K562 (cell line): ENCODE measurements at regions not wholly inside any gene's neighbourhood (a gene's known extent, or its start where the extent isn't known, plus 50 kb on each side); places are given as distances from the start of the nearest gene placed in this dataset.

Source experiments
- ATAC-seq: fragments of 200-7000 bp; cut with Tn5 transposase; 3 replicates; pipeline ENCODE4 v1.9.1; 2020; ENCODE audit warnings: moderate library complexity
- BruUV-seq: library from RNA; stranded (reverse); fragments of 400-500 nt; replicated peaks from 2 replicates; lab custom pipeline; 2021; lab: Mats Ljungman, UMichigan
- CTCF ChIA-PET: fragments of 300-600 bp; formaldehyde crosslinking; extraction: SDS; loops from one replicate; lab custom pipeline; 2021; ENCODE audit warnings: low intra/inter-chr PET ratio; lab: Yijun Ruan, JAX
- POLR2A ChIA-PET: fragments of 300-600, 350-650 bp; sonication (Branson Sonifier 250); formaldehyde crosslinking; extraction: SDS; loops from one replicate; lab custom pipeline; 2021; ENCODE audit warnings: antibody characterized with exemption, inconsistent platforms; lab: Yijun Ruan, JAX
- DNase-seq, 4 experiments: peaks; one replicate each; pipeline versions ENCODE4 v3.0.0 to v3.0.0-alpha.2; 2011 to 2018; ENCODE audit warnings: low spot score in 3 of 4, mixed read lengths in 3 of 4; ENCODE audit errors: extremely low read depth in 1 of 4
- FAIRE-seq: peaks from 2 replicates; lab custom pipeline; 2011; peaks lifted over from hg19 to GRCh38; lab: Jason Lieb, UNC
- H2AFZ ChIP-seq: 2 replicates; pipeline ENCODE4 v1.6.0; 2011; ENCODE audit warnings: low read depth, low read length, control low read depth, inconsistent platforms
- H3K27ac ChIP-seq: fragments of 200-600 bp; 3 replicates; pipeline ENCODE4 v1.8.0; 2011; ENCODE audit warnings: low read depth, mild to moderate bottlenecking, control low read depth, inconsistent platforms, low read length, moderate library complexity, mixed read lengths; ENCODE audit errors: extremely low read depth
- H3K27me3 ChIP-seq, 2 experiments: fragments of 300-600 bp in 1 of 2; 2 replicates in 1 of 2; 3 replicates in 1 of 2; pipeline versions ENCODE4 v1.6.0 to v1.8.0; 2011; ENCODE audit warnings: inconsistent platforms in 2 of 2, low read length in 2 of 2, mild to moderate bottlenecking in 1 of 2, mixed read lengths in 1 of 2, moderate library complexity in 1 of 2; ENCODE audit not compliant: control insufficient read depth in 2 of 2, insufficient read depth in 2 of 2
- H3K36me3 ChIP-seq: fragments of 300-600 bp; 3 replicates; pipeline ENCODE4 v1.8.0; 2011; ENCODE audit warnings: mild to moderate bottlenecking, low read length, inconsistent platforms; ENCODE audit not compliant: control insufficient read depth, insufficient read depth
- H3K4me1 ChIP-seq, 2 experiments: fragments of 200-600 bp in 1 of 2; replicated peaks in 1 of 2; 2 replicates in 1 of 2; 3 replicates in 1 of 2; pipeline versions ENCODE4 v1.5.1 to v1.8.0; 2011; ENCODE audit warnings: inconsistent platforms in 2 of 2, low read length in 2 of 2, mild to moderate bottlenecking in 1 of 2, mixed read lengths in 1 of 2, moderate library complexity in 1 of 2; ENCODE audit not compliant: control insufficient read depth in 2 of 2, insufficient read depth in 2 of 2
- H3K4me2 ChIP-seq: 2 replicates; pipeline ENCODE4 v1.6.1; 2011; ENCODE audit warnings: low read length, control low read depth, inconsistent platforms, mixed read lengths; ENCODE audit not compliant: insufficient read depth
- H3K4me3 ChIP-seq: fragments of 200-600 bp; sonication (generic), shearing (Covaris generic); 2 replicates; pipeline ENCODE4 v1.5.1; 2016; ENCODE audit warnings: control low read depth, inconsistent platforms
- H3K79me2 ChIP-seq: fragments of 200-600 bp; 3 replicates; pipeline ENCODE4 v1.8.0; 2011; ENCODE audit warnings: low read length, inconsistent platforms; ENCODE audit not compliant: control insufficient read depth, insufficient read depth
- H3K9ac ChIP-seq, 2 experiments: 2 replicates each; pipeline versions ENCODE4 v1.6.0 to v1.6.1; 2011; ENCODE audit warnings: low read depth in 2 of 2, low read length in 2 of 2, control low read depth in 1 of 2, inconsistent platforms in 1 of 2, mild to moderate bottlenecking in 1 of 2, mixed read lengths in 1 of 2; ENCODE audit not compliant: insufficient read depth in 1 of 2
- H3K9me1 ChIP-seq: one replicate; pipeline ENCODE4 v1.6.0; 2011; ENCODE audit warnings: inconsistent platforms, mild to moderate bottlenecking, low read length, moderate library complexity; ENCODE audit not compliant: control insufficient read depth, insufficient read depth
- H3K9me3 ChIP-seq: replicated peaks from 2 replicates; pipeline ENCODE4 v1.5.1; 2011; ENCODE audit warnings: low read depth, low read length, inconsistent platforms; ENCODE audit not compliant: control insufficient read depth, insufficient read depth
- H4K20me1 ChIP-seq: replicated peaks from 2 replicates; pipeline ENCODE4 v1.6.1; 2011; ENCODE audit warnings: low read length, inconsistent platforms, mixed read lengths; ENCODE audit not compliant: control insufficient read depth, insufficient read depth
- ELF2 ChIP-seq: fragments of 250-450 bp; sonication (Bioruptor Pico); IDR thresholded peaks from 2 replicates; pipeline ENCODE4 v1.5.0; 2021; ENCODE audit warnings: mild to moderate bottlenecking
- MAFK ChIP-seq: IDR thresholded peaks from 2 replicates; pipeline ENCODE4 v1.6.1; 2011; ENCODE audit warnings: low read length, improper control_type of control experiment
- NELFE ChIP-seq: IDR thresholded peaks from 2 replicates; pipeline ENCODE4 v1.6.1; 2011; ENCODE audit warnings: mild to moderate bottlenecking; ENCODE audit not compliant: insufficient read depth, insufficient read length
- NEUROD1 ChIP-seq: fragments of 150-350 bp; IDR thresholded peaks from 2 replicates; pipeline ENCODE4 v1.6.1; 2014; ENCODE audit warnings: borderline replicate concordance, low read length, low read depth; ENCODE audit not compliant: partially characterized antibody
- NR2C1 ChIP-seq, 2 experiments: fragments of 450-650 bp; IDR thresholded peaks; 2 replicates each; pipeline ENCODE4 v1.6.1; 2017; ENCODE audit warnings: mild to moderate bottlenecking in 2 of 2, antibody characterized with exemption in 1 of 2, inconsistent platforms in 1 of 2, missing compliant biosample characterization in 1 of 2, missing genetic modification characterization in 1 of 2
- PHF20 ChIP-seq: fragments of 450-650 bp; IDR thresholded peaks from 2 replicates; pipeline ENCODE4 v1.6.1; 2018; ENCODE audit not compliant: partially characterized antibody
- RBFOX2 ChIP-seq: fragments of 200-400 bp; formaldehyde crosslinking; IDR thresholded peaks from 2 replicates; pipeline ENCODE4 v1.6.1; 2017; ENCODE audit warnings: low read depth, mild to moderate bottlenecking, low read length, moderate library complexity
- TGIF2 ChIP-seq: sonication (generic); formaldehyde crosslinking; IDR thresholded peaks from 2 replicates; pipeline ENCODE4 v1.8.1; 2022; ENCODE audit warnings: mild to moderate bottlenecking, missing genetic modification reagents, moderate library complexity
- TOE1 ChIP-seq, 2 experiments: fragments of 450-650 bp in 1 of 2; sonication (generic) in 1 of 2; formaldehyde crosslinking in 1 of 2; IDR thresholded peaks; 2 replicates each; pipeline versions ENCODE4 v1.7.1 to v1.8.0; 2016 to 2022; ENCODE audit warnings: borderline replicate concordance in 2 of 2, mild to moderate bottlenecking in 2 of 2, antibody characterized with exemption in 1 of 2, inconsistent platforms in 1 of 2, low read depth in 1 of 2, missing genetic modification reagents in 1 of 2, moderate library complexity in 1 of 2
- TRIM28 ChIP-seq: fragments of 450-650 bp; IDR thresholded peaks from 2 replicates; pipeline ENCODE4 v1.6.1; 2017
- XRCC5 ChIP-seq: fragments of 200-400 bp; formaldehyde crosslinking; IDR thresholded peaks from 2 replicates; pipeline ENCODE4 v1.6.1; 2017; ENCODE audit warnings: low read depth, mild to moderate bottlenecking, low read length
- ZBTB8A ChIP-seq: fragments of 450-650 bp; IDR thresholded peaks from 2 replicates; pipeline ENCODE4 v1.6.1; 2018; ENCODE audit warnings: mild to moderate bottlenecking, moderate library complexity; ENCODE audit not compliant: partially characterized antibody
- ZC3H8 ChIP-seq: fragments of 450-650 bp; IDR thresholded peaks from 2 replicates; pipeline ENCODE4 v1.6.1; 2017
- ZNF3 ChIP-seq: fragments of 250-450 bp; sonication (Bioruptor Pico); IDR thresholded peaks from 2 replicates; pipeline ENCODE4 v1.5.0; 2021; ENCODE audit warnings: mild to moderate bottlenecking, moderate library complexity
- ZNF586 ChIP-seq: fragments of 450-650 bp; formaldehyde crosslinking; conservative IDR thresholded peaks from 2 replicates; pipeline ENCODE4 v1.4.0; 2020; ENCODE audit warnings: mild to moderate bottlenecking, moderate library complexity
- WGBS: fragments of 100-300 bp; shearing (Covaris generic); methylation state at CpG from one replicate; pipeline ENCODE4 v1.1.6; 2016; ENCODE audit warnings: low coverage, mixed read lengths; ENCODE audit not compliant: insufficient coverage; ENCODE audit errors: missing lambda C conversion rate; 5-methylcytosine and 5-hydroxymethylcytosine counted together
- in situ Hi-C: fragments of 300-500 bp; cut with MboI; formaldehyde crosslinking; loops from 4 replicates; pipeline ENCODE4 v1.15.0; 2018; ENCODE audit warnings: inconsistent platforms, mixed read lengths
- intact Hi-C: fragments of 100-400 bp; cut with micrococcal nuclease; formaldehyde crosslinking; loops from 2 replicates; pipeline ENCODE4 v1.14.2; 2022
- TF ChIP-seq, protein P1 (sequence below): sonication (generic); formaldehyde crosslinking; IDR thresholded peaks from 2 replicates; pipeline ENCODE4 v1.8.0; 2022; ENCODE audit warnings: mild to moderate bottlenecking, low read depth, missing genetic modification reagents
- TF ChIP-seq, protein P2 (sequence below): sonication (generic); formaldehyde crosslinking; IDR thresholded peaks from 2 replicates; pipeline ENCODE4 v1.4.0; 2020; ENCODE audit warnings: mild to moderate bottlenecking, missing genetic modification reagents
- TF ChIP-seq, protein P3 (sequence below): sonication (generic); formaldehyde crosslinking; IDR thresholded peaks from 2 replicates; pipeline ENCODE4 v1.8.0; 2022; ENCODE audit warnings: missing genetic modification reagents, mild to moderate bottlenecking, moderate library complexity, borderline replicate concordance

DNA sequence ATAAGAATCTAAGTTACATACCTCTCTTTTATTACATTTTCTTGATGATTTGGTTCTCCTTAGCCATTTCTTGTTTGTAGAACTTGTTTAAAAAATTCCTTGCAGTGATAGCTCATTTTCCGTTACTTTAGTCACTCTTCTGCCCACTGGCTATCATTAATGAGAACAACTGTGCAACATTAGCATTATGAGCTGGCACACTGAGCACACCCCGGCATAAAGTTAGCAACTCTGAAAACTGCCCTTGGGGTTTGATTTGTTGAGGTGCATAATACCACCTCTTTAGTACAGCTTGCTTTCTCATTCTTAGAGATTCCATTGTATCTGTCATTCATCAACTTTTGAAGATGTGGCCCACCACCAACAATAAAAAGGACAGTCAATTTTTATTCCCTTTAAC, 87.6 kb upstream of the ADCY1 start:
- in situ Hi-C loops: no loop called here
- Histone ChIP-seq H3K27me3 (no peaks in the 10 kb centered on the region), H3K4me2 (no peak overlapping the region), H3K9ac (no peak overlapping the region), H3K9me3 (no peaks in the 10 kb centered on the region), H3K9me1 (no peaks in the 10 kb centered on the region), H3K4me1 (no peaks in the 10 kb centered on the region), H3K27ac (no peak overlapping the region), H3K4me3 (no peak overlapping the region), H3K79me2 (no peaks in the 10 kb centered on the region), H2AFZ (no peak overlapping the region), H4K20me1 (no peaks in the 10 kb centered on the region), H3K36me3 (no peaks in the 10 kb centered on the region)
- no peak for DNase-seq
- WGBS: 0% methylated on average over 2 of the region's 2 CpGs
- intact Hi-C loops: no loop called here
- BruUV-seq: no TSS peak
- CTCF ChIA-PET: no interaction called here
- no peak for FAIRE-seq
- ATAC-seq: no peak
- POLR2A ChIA-PET: no interaction called here
- TF ChIP-seq TGIF2 (CRISPR knock-in tag): no peak
- no peak for TF ChIP-seq NEUROD1
- no peak for TF ChIP-seq TOE1 (IDR thresholded peaks at IDR 0.05; ENCODE audit: borderline replicate concordance)
- TF ChIP-seq TOE1 (CRISPR knock-in tag; IDR thresholded peaks at IDR 0.05; ENCODE audit: borderline replicate concordance, low read depth): no peak
- TF ChIP-seq NELFE: no peak
- no peak for TF ChIP-seq NR2C1 (IDR thresholded peaks at IDR 0.05)
- no peak for TF ChIP-seq NR2C1 (tag; IDR thresholded peaks at IDR 0.05)
- TF ChIP-seq, protein P1, sequence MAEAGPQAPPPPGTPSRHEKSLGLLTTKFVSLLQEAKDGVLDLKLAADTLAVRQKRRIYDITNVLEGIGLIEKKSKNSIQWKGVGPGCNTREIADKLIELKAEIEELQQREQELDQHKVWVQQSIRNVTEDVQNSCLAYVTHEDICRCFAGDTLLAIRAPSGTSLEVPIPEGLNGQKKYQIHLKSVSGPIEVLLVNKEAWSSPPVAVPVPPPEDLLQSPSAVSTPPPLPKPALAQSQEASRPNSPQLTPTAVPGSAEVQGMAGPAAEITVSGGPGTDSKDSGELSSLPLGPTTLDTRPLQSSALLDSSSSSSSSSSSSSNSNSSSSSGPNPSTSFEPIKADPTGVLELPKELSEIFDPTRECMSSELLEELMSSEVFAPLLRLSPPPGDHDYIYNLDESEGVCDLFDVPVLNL (CRISPR knock-in tag): no peak
- TF ChIP-seq PHF20: no peak
- no peak for TF ChIP-seq MAFK
- no peak for TF ChIP-seq ZBTB8A
- TF ChIP-seq ZNF3 (CRISPR knock-in tag): no peak
- TF ChIP-seq, protein P2, sequence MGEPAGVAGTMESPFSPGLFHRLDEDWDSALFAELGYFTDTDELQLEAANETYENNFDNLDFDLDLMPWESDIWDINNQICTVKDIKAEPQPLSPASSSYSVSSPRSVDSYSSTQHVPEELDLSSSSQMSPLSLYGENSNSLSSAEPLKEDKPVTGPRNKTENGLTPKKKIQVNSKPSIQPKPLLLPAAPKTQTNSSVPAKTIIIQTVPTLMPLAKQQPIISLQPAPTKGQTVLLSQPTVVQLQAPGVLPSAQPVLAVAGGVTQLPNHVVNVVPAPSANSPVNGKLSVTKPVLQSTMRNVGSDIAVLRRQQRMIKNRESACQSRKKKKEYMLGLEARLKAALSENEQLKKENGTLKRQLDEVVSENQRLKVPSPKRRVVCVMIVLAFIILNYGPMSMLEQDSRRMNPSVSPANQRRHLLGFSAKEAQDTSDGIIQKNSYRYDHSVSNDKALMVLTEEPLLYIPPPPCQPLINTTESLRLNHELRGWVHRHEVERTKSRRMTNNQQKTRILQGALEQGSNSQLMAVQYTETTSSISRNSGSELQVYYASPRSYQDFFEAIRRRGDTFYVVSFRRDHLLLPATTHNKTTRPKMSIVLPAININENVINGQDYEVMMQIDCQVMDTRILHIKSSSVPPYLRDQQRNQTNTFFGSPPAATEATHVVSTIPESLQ (CRISPR knock-in tag): no peak
- TF ChIP-seq RBFOX2: no peak
- TF ChIP-seq ZC3H8: no peak
- no peak for TF ChIP-seq ELF2 (CRISPR knock-in tag)
- no peak for TF ChIP-seq ZNF586 (CRISPR knock-in tag)
- TF ChIP-seq XRCC5: no peak
- TF ChIP-seq, protein P3, sequence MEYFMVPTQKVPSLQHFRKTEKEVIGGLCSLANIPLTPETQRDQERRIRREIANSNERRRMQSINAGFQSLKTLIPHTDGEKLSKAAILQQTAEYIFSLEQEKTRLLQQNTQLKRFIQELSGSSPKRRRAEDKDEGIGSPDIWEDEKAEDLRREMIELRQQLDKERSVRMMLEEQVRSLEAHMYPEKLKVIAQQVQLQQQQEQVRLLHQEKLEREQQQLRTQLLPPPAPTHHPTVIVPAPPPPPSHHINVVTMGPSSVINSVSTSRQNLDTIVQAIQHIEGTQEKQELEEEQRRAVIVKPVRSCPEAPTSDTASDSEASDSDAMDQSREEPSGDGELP (CRISPR knock-in tag): no peak
- TF ChIP-seq TRIM28: no peak
